ENCODE measurements at regions not wholly inside any gene's neighbourhood (a gene's known extent, or its start where the extent isn't known, plus 50 kb on each side); places are given as distances from the start of the nearest gene placed in this dataset.

- TF ChIP-seq CTCF (conservative IDR thresholded peaks at IDR 0.05; ENCODE audit: low read depth in 2 of 2) = no peak
- no peak for TF ChIP-seq POLR2AphosphoS5 (IDR thresholded peaks at IDR 0.05; ENCODE audit: low read depth)
- no peak for TF ChIP-seq ZNF114 (CRISPR knock-in tag; IDR thresholded peaks at IDR 0.05)
- no peak for TF ChIP-seq REST (IDR thresholded peaks at IDR 0.05; ENCODE audit: unreplicated experiment)
Measured at GRCh38 chr15:95895508-95895907, 435.0 kb upstream of the NR2F2 start.
